ENCODE measurements at regions not wholly inside any gene's neighbourhood (a gene's known extent, or its start where the extent isn't known, plus 50 kb on each side); places are given as distances from the start of the nearest gene placed in this dataset.

DNA sequence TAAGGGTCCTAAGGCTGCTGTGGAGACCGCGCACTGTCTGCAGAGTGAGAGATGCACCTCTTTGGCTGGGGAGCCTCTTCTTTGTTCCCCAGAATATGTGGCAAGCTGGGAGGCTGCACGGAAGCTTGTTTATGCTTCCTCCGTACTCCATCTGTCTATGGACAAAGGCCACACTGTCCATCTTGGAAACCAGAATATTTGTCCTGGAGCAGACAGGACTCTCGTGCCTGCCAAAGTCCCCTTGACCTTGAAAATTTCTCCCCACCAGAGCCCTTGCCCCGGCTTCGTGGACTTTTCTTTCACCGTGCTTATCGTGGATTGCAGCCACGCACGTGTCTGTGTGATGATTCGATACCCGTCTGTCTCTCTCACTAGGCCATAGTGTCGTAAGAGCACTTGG is 147.4 kb downstream of the NSG2 start:
- H3K27ac ChIP-seq (ENCODE audit: low read depth, low read length): no peak overlapping the region
- H3K79me1 ChIP-seq (ENCODE audit: low read length): no peaks in the 10 kb centered on the region
- no peak overlapping the region for H3K4me2 ChIP-seq (ENCODE audit: low read length)
- H3K9ac ChIP-seq (ENCODE audit: low read length): no peak overlapping the region
- WGBS (ENCODE audit: extremely low coverage, insufficient coverage, low lambda C conversion rate): no CpG with 5 or more reads among the region's 14 CpGs
- H2BK120ac ChIP-seq (ENCODE audit: low read depth, low read length): no peak overlapping the region
- no peak overlapping the region for H4K8ac ChIP-seq (ENCODE audit: low read depth, low read length)
- no peak overlapping the region for H2BK5ac ChIP-seq (ENCODE audit: low read length)
- DNase-seq: no peak
- no peaks in the 10 kb centered on the region for H3K79me2 ChIP-seq (ENCODE audit: control insufficient read depth, insufficient read depth, low read length)
- no peak overlapping the region for H3K4me3 ChIP-seq (ENCODE audit: low read length)
- no peak overlapping the region for H3K4ac ChIP-seq (ENCODE audit: low read depth, low read length)
- no peak overlapping the region for H4K5ac ChIP-seq (ENCODE audit: low read length)
- no peak overlapping the region for H3K56ac ChIP-seq (ENCODE audit: low read length)
- no peaks in the 10 kb centered on the region for H3K27me3 ChIP-seq (ENCODE audit: insufficient read depth, low read length, poor library complexity)
- no peaks in the 10 kb centered on the region for H3K36me3 ChIP-seq (ENCODE audit: control insufficient read depth, insufficient read depth, low read length)
- H3K4me1 ChIP-seq (ENCODE audit: control insufficient read depth, low read depth, low read length): no peaks in the 10 kb centered on the region
- H3K18ac ChIP-seq (ENCODE audit: low read length): no peak overlapping the region
- no peak overlapping the region for H3K23ac ChIP-seq (ENCODE audit: low read length)
- H2AK5ac ChIP-seq (ENCODE audit: low read length): no peak overlapping the region
- H2BK15ac ChIP-seq (replicated peaks; ENCODE audit: low read depth): no peak overlapping the region

DNA sequence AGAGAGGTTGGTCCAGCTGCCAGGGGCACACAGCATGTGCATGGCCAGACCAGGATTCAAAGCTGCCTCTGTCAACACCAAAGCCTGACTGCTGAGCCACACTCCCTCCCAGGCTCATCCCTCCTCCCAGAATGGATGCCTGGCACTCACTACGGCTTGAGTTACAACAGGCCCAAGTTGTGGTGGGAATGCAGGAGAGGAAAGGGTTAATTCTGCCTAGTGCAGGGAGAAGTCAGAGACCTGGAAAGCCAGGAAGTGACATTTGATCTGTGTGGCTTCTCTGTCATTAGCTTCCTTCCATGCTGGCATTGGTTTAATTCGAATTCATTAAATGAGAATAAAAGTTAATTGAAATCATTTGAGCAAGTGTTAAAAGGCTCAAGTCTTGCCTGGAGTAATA is 150.0 kb downstream of the NSG2 start:
- Histone ChIP-seq H3K4me1 (ENCODE audit: control insufficient read depth, low read depth, low read length) (no peaks in the 10 kb centered on the region), H2AK5ac (ENCODE audit: low read length) (no peak overlapping the region), H3K79me1 (ENCODE audit: low read length) (no peaks in the 10 kb centered on the region), H4K5ac (ENCODE audit: low read length) (no peak overlapping the region), H2BK5ac (ENCODE audit: low read length) (no peak overlapping the region), H3K9ac (ENCODE audit: low read length) (no peak overlapping the region), H3K23ac (ENCODE audit: low read length) (no peak overlapping the region), H3K36me3 (ENCODE audit: control insufficient read depth, insufficient read depth, low read length) (no peaks in the 10 kb centered on the region), H3K27me3 (ENCODE audit: insufficient read depth, low read length, poor library complexity) (no peaks in the 10 kb centered on the region), H3K4me3 (ENCODE audit: low read length) (no peak overlapping the region), H4K8ac (ENCODE audit: low read depth, low read length) (no peak overlapping the region), H3K27ac (ENCODE audit: low read depth, low read length) (no peak overlapping the region), H3K4ac (ENCODE audit: low read depth, low read length) (no peak overlapping the region), H3K4me2 (ENCODE audit: low read length) (no peak overlapping the region), H2BK15ac (replicated peaks; ENCODE audit: low read depth) (no peak overlapping the region), H3K56ac (ENCODE audit: low read length) (no peak overlapping the region), H3K79me2 (ENCODE audit: control insufficient read depth, insufficient read depth, low read length) (no peaks in the 10 kb centered on the region), H2BK120ac (ENCODE audit: low read depth, low read length) (no peak overlapping the region), H3K18ac (ENCODE audit: low read length) (no peak overlapping the region)
- WGBS (ENCODE audit: extremely low coverage, insufficient coverage, low lambda C conversion rate): no CpG with 5 or more reads among the region's 2 CpGs
- peak; percentile 74 for DNase-seq

DNA sequence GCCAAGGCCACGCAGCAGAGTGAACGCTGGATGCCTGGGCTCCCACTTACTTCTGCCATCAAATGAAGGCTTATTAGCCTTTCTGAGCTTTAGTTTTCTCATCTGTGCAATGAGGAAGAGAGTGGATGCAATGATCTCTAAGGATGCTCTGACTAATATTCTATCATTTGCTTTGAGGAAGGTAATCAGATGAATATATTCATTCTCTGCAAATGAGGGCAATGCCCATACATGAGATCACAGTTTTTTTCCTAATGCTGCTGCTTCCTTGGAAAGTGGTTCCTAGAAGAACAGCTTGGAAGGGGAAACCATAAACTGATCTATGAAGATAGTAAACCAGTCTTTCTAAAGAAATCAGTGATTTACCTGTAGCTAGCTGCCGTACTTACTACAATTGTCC is 152.4 kb downstream of the NSG2 start:
- Histone ChIP-seq H4K5ac (ENCODE audit: low read length) (no peak overlapping the region), H3K79me1 (ENCODE audit: low read length) (no peaks in the 10 kb centered on the region), H3K27me3 (ENCODE audit: insufficient read depth, low read length, poor library complexity) (no peaks in the 10 kb centered on the region), H2BK15ac (replicated peaks; ENCODE audit: low read depth) (no peak overlapping the region), H4K8ac (ENCODE audit: low read depth, low read length) (no peak overlapping the region), H3K9ac (ENCODE audit: low read length) (no peak overlapping the region), H2BK120ac (ENCODE audit: low read depth, low read length) (no peak overlapping the region), H3K4me2 (ENCODE audit: low read length) (no peak overlapping the region), H3K36me3 (ENCODE audit: control insufficient read depth, insufficient read depth, low read length) (no peaks in the 10 kb centered on the region), H3K79me2 (ENCODE audit: control insufficient read depth, insufficient read depth, low read length) (no peaks in the 10 kb centered on the region), H2BK5ac (ENCODE audit: low read length) (no peak overlapping the region), H3K23ac (ENCODE audit: low read length) (no peak overlapping the region), H3K4me3 (ENCODE audit: low read length) (no peak overlapping the region), H3K4ac (ENCODE audit: low read depth, low read length) (no peak overlapping the region), H3K18ac (ENCODE audit: low read length) (no peak overlapping the region), H3K56ac (ENCODE audit: low read length) (no peak overlapping the region), H3K4me1 (ENCODE audit: control insufficient read depth, low read depth, low read length) (no peaks in the 10 kb centered on the region), H2AK5ac (ENCODE audit: low read length) (no peak overlapping the region), H3K27ac (ENCODE audit: low read depth, low read length) (no peak overlapping the region)
- no CpG with 5 or more reads among the region's 3 CpGs for WGBS (ENCODE audit: extremely low coverage, insufficient coverage, low lambda C conversion rate)
- no peak for DNase-seq

DNA sequence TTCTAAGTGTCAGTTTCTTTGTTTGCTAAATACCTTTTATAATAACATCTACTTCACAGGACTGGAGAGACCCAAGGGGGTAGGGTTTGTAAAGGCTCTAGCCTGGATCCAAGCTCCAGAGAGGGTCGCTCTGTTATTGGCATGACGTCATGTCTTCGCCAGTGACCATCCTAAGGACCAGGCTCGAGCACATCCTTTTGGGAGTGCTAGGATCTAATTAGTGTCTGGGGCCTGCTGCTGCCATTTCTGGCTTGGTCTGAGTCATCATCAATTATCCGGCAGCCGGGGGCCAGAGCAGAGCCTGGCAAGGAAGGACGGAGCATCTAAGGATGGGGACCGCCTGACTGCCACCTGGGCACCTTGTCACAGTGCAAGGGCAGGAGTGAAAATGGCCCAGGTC is 153.0 kb downstream of the NSG2 start:
- DNase-seq: no peak
- no peaks in the 10 kb centered on the region for H3K79me1 ChIP-seq (ENCODE audit: low read length)
- H3K4me3 ChIP-seq (ENCODE audit: low read length): no peak overlapping the region
- H2AK5ac ChIP-seq (ENCODE audit: low read length): no peak overlapping the region
- H3K18ac ChIP-seq (ENCODE audit: low read length): no peak overlapping the region
- no peak overlapping the region for H2BK120ac ChIP-seq (ENCODE audit: low read depth, low read length)
- no peak overlapping the region for H4K5ac ChIP-seq (ENCODE audit: low read length)
- no peak overlapping the region for H3K56ac ChIP-seq (ENCODE audit: low read length)
- no peak overlapping the region for H3K27ac ChIP-seq (ENCODE audit: low read depth, low read length)
- no peak overlapping the region for H2BK15ac ChIP-seq (replicated peaks; ENCODE audit: low read depth)
- H3K4me1 ChIP-seq (ENCODE audit: control insufficient read depth, low read depth, low read length): no peaks in the 10 kb centered on the region
- no peak overlapping the region for H3K23ac ChIP-seq (ENCODE audit: low read length)
- H3K79me2 ChIP-seq (ENCODE audit: control insufficient read depth, insufficient read depth, low read length): no peaks in the 10 kb centered on the region
- no peak overlapping the region for H3K4me2 ChIP-seq (ENCODE audit: low read length)
- no peaks in the 10 kb centered on the region for H3K27me3 ChIP-seq (ENCODE audit: insufficient read depth, low read length, poor library complexity)
- no peak overlapping the region for H2BK5ac ChIP-seq (ENCODE audit: low read length)
- no peak overlapping the region for H3K9ac ChIP-seq (ENCODE audit: low read length)
- H4K8ac ChIP-seq (ENCODE audit: low read depth, low read length): no peak overlapping the region
- no peaks in the 10 kb centered on the region for H3K36me3 ChIP-seq (ENCODE audit: control insufficient read depth, insufficient read depth, low read length)
- H3K4ac ChIP-seq (ENCODE audit: low read depth, low read length): no peak overlapping the region
- WGBS (ENCODE audit: extremely low coverage, insufficient coverage, low lambda C conversion rate): no CpG with 5 or more reads among the region's 8 CpGs

DNA sequence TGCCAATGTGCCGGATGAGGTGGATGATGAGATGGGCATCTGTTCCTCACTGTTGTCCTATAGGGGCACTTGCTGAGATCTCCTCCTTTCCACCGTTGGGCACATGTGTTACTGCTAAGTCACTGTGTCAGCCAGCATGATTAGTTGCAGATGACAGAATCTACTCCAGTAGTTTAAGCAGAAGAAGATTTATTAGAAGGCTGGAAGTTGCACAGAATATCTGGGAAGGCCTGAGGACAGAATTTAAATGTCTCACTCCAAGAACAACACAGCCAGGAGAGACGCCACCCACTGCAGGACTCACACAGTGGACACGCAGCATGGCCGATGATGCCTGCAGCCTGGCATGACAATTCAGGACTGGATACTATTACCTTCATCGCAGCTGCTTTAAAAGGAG is 157.5 kb downstream of the NSG2 start:
- Histone ChIP-seq H2AK5ac (ENCODE audit: low read length) (no peak overlapping the region), H3K27ac (ENCODE audit: low read depth, low read length) (no peak overlapping the region), H2BK15ac (replicated peaks; ENCODE audit: low read depth) (no peak overlapping the region), H4K5ac (ENCODE audit: low read length) (no peak overlapping the region), H3K18ac (ENCODE audit: low read length) (no peak overlapping the region), H3K79me2 (ENCODE audit: control insufficient read depth, insufficient read depth, low read length) (no peaks in the 10 kb centered on the region), H3K4me2 (ENCODE audit: low read length) (no peak overlapping the region), H3K4ac (ENCODE audit: low read depth, low read length) (no peak overlapping the region), H3K23ac (ENCODE audit: low read length) (no peak overlapping the region), H3K79me1 (ENCODE audit: low read length) (no peaks in the 10 kb centered on the region), H4K8ac (ENCODE audit: low read depth, low read length) (no peak overlapping the region), H3K4me3 (ENCODE audit: low read length) (no peak overlapping the region), H3K27me3 (ENCODE audit: insufficient read depth, low read length, poor library complexity) (no peaks in the 10 kb centered on the region), H3K36me3 (ENCODE audit: control insufficient read depth, insufficient read depth, low read length) (no peaks in the 10 kb centered on the region), H2BK5ac (ENCODE audit: low read length) (no peak overlapping the region), H3K4me1 (ENCODE audit: control insufficient read depth, low read depth, low read length) (no peaks in the 10 kb centered on the region), H3K56ac (ENCODE audit: low read length) (no peak overlapping the region), H2BK120ac (ENCODE audit: low read depth, low read length) (no peak overlapping the region), H3K9ac (ENCODE audit: low read length) (no peak overlapping the region)
- WGBS (ENCODE audit: extremely low coverage, insufficient coverage, low lambda C conversion rate): no CpG with 5 or more reads among the region's 6 CpGs
- DNase-seq: no peak

DNA sequence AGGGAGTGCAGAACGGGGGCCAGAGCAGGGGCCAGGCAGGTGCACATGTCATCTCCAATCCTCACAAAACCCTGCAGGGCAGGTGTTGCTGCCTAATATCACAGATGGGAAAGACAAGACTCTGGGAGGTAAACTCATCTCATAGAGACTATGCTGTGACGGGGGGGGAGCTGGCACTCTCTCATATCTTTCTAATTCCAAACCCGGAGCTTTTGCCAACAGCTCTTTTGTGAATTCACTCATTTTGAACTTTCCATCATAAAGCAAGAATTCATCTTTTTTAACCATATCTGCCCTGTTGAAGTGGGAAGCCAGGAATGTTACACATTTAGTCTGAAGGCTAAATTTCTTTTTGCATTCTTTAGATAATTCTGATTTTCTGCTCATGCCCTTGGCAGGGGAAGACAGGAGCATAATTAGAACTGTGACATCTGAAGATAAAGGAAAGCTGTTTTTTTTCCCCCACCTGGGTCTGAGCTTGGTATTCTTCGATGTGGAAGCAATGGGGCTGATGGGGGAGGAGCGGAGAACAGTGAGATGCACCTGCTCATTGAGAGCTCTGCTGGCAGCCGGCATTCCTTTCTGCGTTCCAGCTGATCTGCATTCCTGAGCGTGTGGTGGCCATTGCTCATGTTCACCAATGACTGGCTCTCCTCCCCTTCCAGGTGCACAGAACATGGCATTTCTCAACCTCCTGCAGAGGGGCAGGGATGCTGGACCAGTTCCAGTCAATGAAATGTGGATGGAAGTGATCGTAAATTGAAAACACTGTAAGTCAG is 159.2 kb downstream of the NSG2 start:
- H3K4ac ChIP-seq (ENCODE audit: low read depth, low read length): no peak overlapping the region
- H2BK5ac ChIP-seq (ENCODE audit: low read length): no peak overlapping the region
- H3K4me2 ChIP-seq (ENCODE audit: low read length): no peak overlapping the region
- H2BK120ac ChIP-seq (ENCODE audit: low read depth, low read length): no peak overlapping the region
- no peaks in the 10 kb centered on the region for H3K36me3 ChIP-seq (ENCODE audit: control insufficient read depth, insufficient read depth, low read length)
- DNase-seq: peak; percentile 65
- H3K56ac ChIP-seq (ENCODE audit: low read length): no peak overlapping the region
- no peaks in the 10 kb centered on the region for H3K79me1 ChIP-seq (ENCODE audit: low read length)
- no peak overlapping the region for H3K23ac ChIP-seq (ENCODE audit: low read length)
- H3K4me3 ChIP-seq (ENCODE audit: low read length): no peak overlapping the region
- no peak overlapping the region for H4K5ac ChIP-seq (ENCODE audit: low read length)
- H4K8ac ChIP-seq (ENCODE audit: low read depth, low read length): no peak overlapping the region
- no peak overlapping the region for H3K9ac ChIP-seq (ENCODE audit: low read length)
- H2BK15ac ChIP-seq (replicated peaks; ENCODE audit: low read depth): no peak overlapping the region
- WGBS (ENCODE audit: extremely low coverage, insufficient coverage, low lambda C conversion rate): no CpG with 5 or more reads among the region's 9 CpGs
- no peaks in the 10 kb centered on the region for H3K27me3 ChIP-seq (ENCODE audit: insufficient read depth, low read length, poor library complexity)
- no peak overlapping the region for H2AK5ac ChIP-seq (ENCODE audit: low read length)
- no peak overlapping the region for H3K27ac ChIP-seq (ENCODE audit: low read depth, low read length)
- no peak overlapping the region for H3K18ac ChIP-seq (ENCODE audit: low read length)
- H3K79me2 ChIP-seq (ENCODE audit: control insufficient read depth, insufficient read depth, low read length): no peaks in the 10 kb centered on the region
- no peaks in the 10 kb centered on the region for H3K4me1 ChIP-seq (ENCODE audit: control insufficient read depth, low read depth, low read length)
